GM12878 (cell line): ENCODE measurements at regions not wholly inside any gene's neighbourhood (a gene's known extent, or its start where the extent isn't known, plus 50 kb on each side); places are given as distances from the start of the nearest gene placed in this dataset.

Source experiments
- ATAC-seq: fragments of 200-7000 bp; cut with Tn5 transposase; 3 replicates; pipeline ENCODE4 v1.9.1; 2020; ENCODE audit warnings: mild to moderate bottlenecking, moderate library complexity
- BruUV-seq: library from RNA; stranded (reverse); fragments of 400-500 nt; replicated peaks from 2 replicates; lab custom pipeline; 2021; lab: Mats Ljungman, UMichigan
- CTCF ChIA-PET: fragments of 300-600 bp; sonication (Branson Sonifier 250); formaldehyde crosslinking; extraction: SDS; loops from one replicate; lab custom pipeline; 2021; ENCODE audit warnings: inconsistent platforms; lab: Yijun Ruan, JAX
- POLR2A ChIA-PET: fragments of 350-600 bp; formaldehyde crosslinking; extraction: SDS; loops from one replicate; lab custom pipeline; 2021; ENCODE audit warnings: inconsistent platforms; lab: Charles Lee
- RAD21 ChIA-PET: fragments of 300-600 bp; sonication (Branson Sonifier 250); formaldehyde crosslinking; loops from one replicate; lab custom pipeline; 2023; ENCODE audit warnings: antibody characterized with exemption; ENCODE audit not compliant: unreplicated experiment; lab: Charles Lee
- SMC1A ChIA-PET: fragments of 300-600 bp; sonication (Branson Sonifier 250); formaldehyde crosslinking; loops from one replicate; lab custom pipeline; 2023; ENCODE audit not compliant: unreplicated experiment, uncharacterized antibody; lab: Charles Lee
- DNase-seq: peaks from one replicate; pipeline ENCODE4 v3.0.0-alpha.2; 2011; ENCODE audit warnings: low read depth, low spot score
- FAIRE-seq: peaks from 3 replicates; lab custom pipeline; 2011; peaks lifted over from hg19 to GRCh38; lab: Jason Lieb, UNC
- H2AFZ ChIP-seq: 2 replicates; pipeline ENCODE4 v1.6.0; 2011; ENCODE audit warnings: low read depth, low read length, control low read depth; ENCODE audit not compliant: control insufficient read depth
- H3K27ac ChIP-seq: 2 replicates; pipeline ENCODE4 v1.5.1; 2011; ENCODE audit warnings: control low read depth; ENCODE audit not compliant: control insufficient read depth, insufficient read depth
- H3K27me3 ChIP-seq, 2 experiments: replicated peaks in 1 of 2; 2 replicates each; pipeline versions ENCODE4 v1.6.0 to v1.6.1; 2011; ENCODE audit warnings: low read length in 1 of 2; ENCODE audit not compliant: control insufficient read depth in 2 of 2, insufficient read depth in 2 of 2
- H3K36me3 ChIP-seq, 2 experiments: 2 replicates each; pipeline ENCODE4 v1.5.1; 2011; ENCODE audit warnings: low read length in 1 of 2; ENCODE audit not compliant: control insufficient read depth in 2 of 2, insufficient read depth in 2 of 2
- H3K4me1 ChIP-seq: 2 replicates; pipeline ENCODE4 v1.6.1; 2011; ENCODE audit warnings: mild to moderate bottlenecking, low read length, moderate library complexity, mixed read lengths; ENCODE audit not compliant: control insufficient read depth, insufficient read depth
- H3K4me2 ChIP-seq: 2 replicates; pipeline ENCODE4 v1.6.0; 2011; ENCODE audit warnings: control low read depth; ENCODE audit not compliant: control insufficient read depth, insufficient read depth
- H3K4me3 ChIP-seq: fragments of 200-600 bp; sonication (generic); 2 replicates; pipeline ENCODE4 v1.5.1; 2016
- H3K79me2 ChIP-seq: 2 replicates; pipeline ENCODE4 v1.6.0; 2011; ENCODE audit warnings: low read length; ENCODE audit not compliant: control insufficient read depth, insufficient read depth
- H3K9ac ChIP-seq: 2 replicates; pipeline ENCODE4 v1.8.0; 2011; ENCODE audit warnings: low read length, control low read depth, mixed read lengths; ENCODE audit not compliant: control insufficient read depth, insufficient read depth
- H3K9me3 ChIP-seq: replicated peaks from 3 replicates; pipeline ENCODE4 v1.5.1; 2011; ENCODE audit warnings: mild to moderate bottlenecking, low read length; ENCODE audit not compliant: control insufficient read depth, insufficient read depth
- H4K20me1 ChIP-seq: 2 replicates; pipeline ENCODE4 v1.6.0; 2011; ENCODE audit not compliant: control insufficient read depth, insufficient read depth
- ASH2L ChIP-seq: fragments of 300-600, 200-600 bp; sonication (generic); IDR thresholded peaks from 2 replicates; pipeline ENCODE4 v1.6.1; 2017; ENCODE audit warnings: low read depth, mild to moderate bottlenecking, borderline replicate concordance
- FOXM1 ChIP-seq: IDR thresholded peaks from 2 replicates; pipeline ENCODE4 v1.6.1; 2012; ENCODE audit warnings: low read depth, mild to moderate bottlenecking, inconsistent platforms, low read length, moderate library complexity
- IKZF2 ChIP-seq, 2 experiments: fragments of 450-650 bp; IDR thresholded peaks; 2 replicates each; pipeline ENCODE4 v1.6.1; 2017; ENCODE audit warnings: mild to moderate bottlenecking in 2 of 2, moderate library complexity in 2 of 2
- SIN3A ChIP-seq: IDR thresholded peaks from 2 replicates; pipeline ENCODE4 v1.6.1; 2012; ENCODE audit warnings: low read depth, low read length, improper control_type of control experiment
- YBX1 ChIP-seq: fragments of 450-650 bp; IDR thresholded peaks from 2 replicates; pipeline ENCODE4 v1.6.1; 2016; ENCODE audit warnings: antibody characterized with exemption
- WGBS: methylation state at CpG from one replicate; pipeline ENCODE4 v1.1.6; 2016; ENCODE audit warnings: low lambda C conversion rate; ENCODE audit not compliant: insufficient replicate concordance, insufficient coverage; ENCODE audit errors: missing lambda C conversion rate; 5-methylcytosine and 5-hydroxymethylcytosine counted together
- in situ Hi-C: fragments of 300-500 bp; cut with MboI; formaldehyde crosslinking; loops from 9 replicates; pipeline ENCODE4 v1.14.3; 2018; ENCODE audit warnings: mixed read lengths
- intact Hi-C: fragments of 100-400 bp; cut with micrococcal nuclease; formaldehyde crosslinking; loops from one replicate; pipeline ENCODE4 v1.14.2; 2022; ENCODE audit not compliant: unreplicated experiment
- TF ChIP-seq, protein P1 (sequence below): fragments of 450-650 bp; IDR thresholded peaks from 2 replicates; pipeline ENCODE4 v1.6.1; 2016; ENCODE audit warnings: mild to moderate bottlenecking

DNA sequence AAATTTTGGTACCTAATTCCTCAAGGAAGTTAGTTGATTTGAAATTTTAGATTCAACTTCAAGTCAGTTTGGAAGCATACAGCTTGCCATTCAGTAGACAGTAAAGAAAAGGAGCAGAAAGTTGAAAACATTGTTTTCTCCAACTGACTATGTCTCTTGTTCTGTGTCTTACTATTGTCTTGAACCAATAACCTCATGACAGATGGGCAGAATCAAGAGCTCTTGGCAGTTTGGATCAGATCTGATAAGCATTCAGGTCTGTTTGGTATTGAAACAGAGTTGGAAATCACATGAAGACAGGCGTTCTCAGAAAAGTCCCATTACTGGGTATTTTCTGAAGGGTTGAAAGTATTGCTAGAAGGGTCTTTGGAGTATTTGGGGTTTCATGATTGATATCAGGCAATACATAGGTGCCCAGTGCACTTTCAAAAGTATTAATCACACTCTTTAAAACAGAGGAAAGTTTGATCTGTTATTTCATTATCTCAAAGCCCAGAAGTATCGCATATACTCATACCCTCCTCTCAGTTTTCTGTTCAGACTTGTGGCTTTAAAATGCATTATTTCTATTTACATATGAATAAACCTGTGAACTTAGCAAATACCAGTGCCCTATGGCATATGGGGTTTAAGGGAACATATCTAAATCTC lies 428.4 kb upstream of the ZEB2 start:
- ChIA-PET SMC1A (interaction anchor here (0.5 kb wide), 1 partner anchor 19 kb away, joined by 3 read pairs; no protein-coding TSS in a partner anchor), RAD21 (no interaction called here), POLR2A (no interaction called here), CTCF (no interaction called here)
- Histone ChIP-seq H2AFZ (no peak overlapping the region), H3K36me3 (no peaks in the 10 kb centered on the region), H3K9ac (no peak overlapping the region), H3K9me3 (no peaks in the 10 kb centered on the region), H4K20me1 (no peaks in the 10 kb centered on the region), H3K27ac (no peak overlapping the region), H3K4me2 (no peak overlapping the region), H3K27me3 (no peaks in the 10 kb centered on the region), H3K4me1 (no peaks in the 10 kb centered on the region), H3K79me2 (no peaks in the 10 kb centered on the region), H3K4me3 (no peak overlapping the region)
- FAIRE-seq (no peak), ATAC-seq (no peak), DNase-seq (no peak)
- no TSS peak for BruUV-seq
- no peak for TF ChIP-seq ASH2L
- no peak for TF ChIP-seq YBX1
- WGBS, result 71% methylated on average over 2 of the region's 2 CpGs
- intact Hi-C loops, result no loop called here
- in situ Hi-C loops, result no loop called here

DNA sequence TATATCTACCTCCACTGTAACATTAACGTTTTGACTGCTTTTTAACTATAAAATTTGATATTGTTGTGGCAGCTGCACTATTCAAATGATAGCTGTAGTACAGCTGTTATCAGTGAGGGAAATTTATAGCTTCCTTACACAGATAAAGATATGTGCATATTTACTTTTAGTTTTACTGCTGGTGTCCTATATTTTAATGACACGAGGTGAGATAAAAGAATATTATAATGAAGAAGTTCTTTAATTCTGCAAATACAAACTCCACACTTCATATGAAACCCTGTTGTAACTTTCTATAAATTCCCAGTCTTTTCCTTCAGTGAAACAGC lies 427.8 kb upstream of the ZEB2 start:
- CTCF ChIA-PET, result no interaction called here
- in situ Hi-C loops, result no loop called here
- intact Hi-C loops, result no loop called here

More for the DNA sequence above, 427.8 kb upstream of the ZEB2 start:
- no peaks in the 10 kb centered on the region for H3K9me3 ChIP-seq
- H3K27ac ChIP-seq, result no peak overlapping the region
- TF ChIP-seq FOXM1 (no peak), IKZF2 (IDR thresholded peaks at IDR 0.05) (no peak), SIN3A (no peak)
- TF ChIP-seq, protein P1, sequence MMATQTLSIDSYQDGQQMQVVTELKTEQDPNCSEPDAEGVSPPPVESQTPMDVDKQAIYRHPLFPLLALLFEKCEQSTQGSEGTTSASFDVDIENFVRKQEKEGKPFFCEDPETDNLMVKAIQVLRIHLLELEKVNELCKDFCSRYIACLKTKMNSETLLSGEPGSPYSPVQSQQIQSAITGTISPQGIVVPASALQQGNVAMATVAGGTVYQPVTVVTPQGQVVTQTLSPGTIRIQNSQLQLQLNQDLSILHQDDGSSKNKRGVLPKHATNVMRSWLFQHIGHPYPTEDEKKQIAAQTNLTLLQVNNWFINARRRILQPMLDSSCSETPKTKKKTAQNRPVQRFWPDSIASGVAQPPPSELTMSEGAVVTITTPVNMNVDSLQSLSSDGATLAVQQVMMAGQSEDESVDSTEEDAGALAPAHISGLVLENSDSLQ, result no peak
- TF ChIP-seq, all 136 proteins: peak for 0
- no peaks in the 10 kb centered on the region for H3K4me1 ChIP-seq
- no peaks in the 10 kb centered on the region for H3K79me2 ChIP-seq
- FAIRE-seq (no peak), ATAC-seq (no peak), DNase-seq (no peak)
- ChIA-PET POLR2A (no interaction called here), RAD21 (no interaction called here), SMC1A (interaction anchor here (0.5 kb wide), 1 partner anchor 18 kb away, joined by 3 read pairs; no protein-coding TSS in a partner anchor)
- BruUV-seq, result no TSS peak
- WGBS, result 0% methylated on average over 2 of the region's 2 CpGs
- no peak overlapping the region for H2AFZ ChIP-seq
- no peaks in the 10 kb centered on the region for H3K27me3 ChIP-seq
- H4K20me1 ChIP-seq, result no peaks in the 10 kb centered on the region
- H3K36me3 ChIP-seq, result no peaks in the 10 kb centered on the region
- no peak overlapping the region for H3K4me2 ChIP-seq
- H3K9ac ChIP-seq, result no peak overlapping the region
- H3K4me3 ChIP-seq, result no peak overlapping the region
